Skeletal muscle cell (primary cell): ENCODE measurements at regions not wholly inside any gene's neighbourhood (a gene's known extent, or its start where the extent isn't known, plus 50 kb on each side); places are given as distances from the start of the nearest gene placed in this dataset.
"Not testable (repeated sequence)": the region's sequence is repeated elsewhere in the genome, so short reads cannot be mapped to it uniquely, and the experiment has no call there.

Source experiments
- DNase-seq: peaks from one replicate; pipeline ENCODE4 v3.0.0-alpha.2; 2010; ENCODE audit warnings: low read depth
- H3K4me3 ChIP-seq: 2 replicates; pipeline ENCODE4 v1.5.1; 2011; ENCODE audit warnings: low read depth, mild to moderate bottlenecking, control low read depth, low read length, moderate library complexity

DNA sequence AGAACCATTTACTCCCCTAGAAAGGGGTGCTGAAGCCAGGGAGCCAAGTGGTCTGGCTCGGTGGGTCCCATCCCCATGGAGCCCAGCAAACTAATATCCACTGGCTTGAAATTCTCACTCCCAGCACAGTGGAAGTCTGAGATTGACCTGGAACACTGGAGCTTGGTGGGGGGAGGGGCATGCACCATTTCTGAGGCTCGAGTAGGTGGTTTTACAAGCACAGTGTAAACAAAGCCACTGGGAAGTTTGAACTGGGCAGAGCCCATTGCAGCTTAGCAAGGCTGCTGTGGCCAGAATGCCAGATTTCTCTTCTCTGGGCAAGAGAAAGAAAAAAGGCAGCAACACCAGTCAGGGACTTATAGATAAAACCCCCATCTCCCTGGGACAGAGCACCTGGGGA lies 855.8 kb upstream of the CITED2 start:
- DNase-seq = no peak
- no peak overlapping the region for H3K4me3 ChIP-seq

DNA sequence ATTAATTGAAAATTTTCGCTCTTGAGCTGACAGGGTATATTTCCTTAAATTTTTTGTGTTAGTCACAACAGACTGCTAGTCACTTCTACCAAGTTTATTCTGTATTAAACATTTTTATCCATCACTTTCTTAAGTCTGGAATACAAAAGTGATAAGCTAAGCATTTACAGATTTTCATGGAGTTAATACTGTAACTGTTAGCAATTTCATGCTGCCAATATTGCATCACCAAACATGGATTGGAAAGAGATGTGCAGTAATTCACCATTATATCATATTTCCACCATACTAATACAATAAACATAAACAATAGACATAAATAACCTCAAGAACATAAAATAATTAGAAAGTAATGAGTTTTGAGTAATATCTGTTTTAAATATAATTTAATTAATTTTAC lies 854.0 kb upstream of the CITED2 start:
- no peak for DNase-seq
- H3K4me3 ChIP-seq = no peak overlapping the region

DNA sequence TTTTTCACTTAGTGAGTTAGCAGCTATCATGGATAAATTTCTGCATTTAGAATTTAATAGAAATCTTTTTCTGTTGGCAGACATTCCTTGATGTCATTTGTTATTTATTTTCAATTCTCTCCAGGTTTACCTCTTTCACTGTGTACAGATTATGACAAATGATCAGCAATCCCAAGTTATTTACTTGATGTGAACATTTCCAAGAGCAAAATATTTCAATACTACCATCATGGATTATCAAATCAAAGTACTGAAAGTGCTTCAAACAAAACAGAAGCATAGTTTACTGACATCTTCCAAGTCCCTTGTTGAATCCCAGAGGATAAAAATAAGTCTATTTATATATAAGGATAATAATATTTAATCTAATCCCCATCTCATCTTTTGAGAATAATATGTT lies 852.2 kb upstream of the CITED2 start:
- no peak for DNase-seq
- H3K4me3 ChIP-seq = no peak overlapping the region

DNA sequence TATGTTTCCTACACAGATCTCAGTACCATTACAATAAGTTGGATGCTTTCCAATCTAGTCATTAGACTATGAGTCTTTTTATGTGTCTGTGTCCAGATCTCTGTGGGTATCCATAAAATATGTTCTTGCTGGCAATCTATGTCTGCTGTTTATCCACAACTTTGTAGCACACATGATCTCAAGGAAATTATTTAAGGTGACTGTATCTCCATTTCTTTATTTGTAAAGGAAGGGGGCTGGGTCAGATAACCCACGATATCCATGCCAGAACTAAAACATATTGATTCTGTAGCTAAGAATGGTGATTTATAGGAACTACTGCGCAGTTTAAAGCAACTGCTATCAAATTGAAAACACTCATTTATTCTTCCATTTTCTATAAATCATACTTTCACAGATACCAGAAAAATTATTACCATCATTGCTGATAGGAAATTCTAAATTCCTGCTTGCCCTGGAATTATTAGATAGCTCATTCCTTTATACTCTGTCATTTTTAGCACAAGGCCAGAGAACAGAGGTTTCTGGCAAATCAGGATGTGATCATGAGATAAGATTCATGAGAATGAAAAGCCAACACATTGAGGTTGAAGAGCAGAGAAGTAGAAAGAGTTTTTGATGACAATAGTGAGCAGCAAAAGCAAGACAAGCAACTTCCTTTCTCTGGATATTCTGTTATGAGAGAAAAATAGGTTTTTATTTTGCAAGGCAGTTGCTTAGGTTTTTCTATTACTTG lies 851.4 kb upstream of the CITED2 start:
- peak; percentile 51 for DNase-seq
- no peak overlapping the region for H3K4me3 ChIP-seq

DNA sequence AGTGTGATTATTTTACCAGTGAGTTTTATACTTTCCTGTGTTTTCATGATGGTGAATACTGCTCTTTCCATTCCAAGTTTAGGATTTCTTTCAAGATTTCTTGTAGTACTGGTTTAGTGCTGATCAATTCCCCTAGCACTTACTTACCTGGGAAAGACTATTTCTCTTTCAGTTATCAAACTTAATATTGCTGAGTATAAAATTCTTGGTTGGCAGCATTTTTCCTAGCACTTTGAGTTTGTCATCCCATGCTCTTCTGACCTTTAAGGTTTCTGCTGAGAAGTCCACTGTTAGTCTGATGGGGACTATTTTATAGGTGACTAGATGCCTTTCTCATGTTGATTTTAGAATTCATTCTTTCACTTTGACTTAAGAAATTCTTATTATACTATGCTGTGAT lies 842.8 kb upstream of the CITED2 start:
- no peak overlapping the region for H3K4me3 ChIP-seq
- DNase-seq = no peak

DNA sequence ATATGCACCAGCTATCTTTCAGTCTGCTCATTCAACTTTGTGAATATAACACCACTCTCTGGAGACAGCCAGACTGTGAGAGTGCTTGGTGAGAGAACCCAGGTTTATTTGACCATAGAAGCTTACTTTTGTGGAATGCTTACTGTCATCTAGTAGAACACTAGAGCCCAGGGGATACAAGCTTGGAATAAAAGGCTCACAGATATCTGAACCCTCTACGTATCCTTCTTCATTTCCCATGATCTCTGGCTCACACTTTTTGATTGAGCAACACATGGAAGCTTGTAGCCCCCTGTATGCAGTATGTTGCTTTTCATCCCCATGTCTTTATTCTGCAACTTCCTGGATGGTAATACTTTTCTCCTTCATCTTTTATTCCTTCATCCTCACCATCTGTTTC lies 835.3 kb upstream of the CITED2 start:
- DNase-seq = no peak
- no peak overlapping the region for H3K4me3 ChIP-seq

DNA sequence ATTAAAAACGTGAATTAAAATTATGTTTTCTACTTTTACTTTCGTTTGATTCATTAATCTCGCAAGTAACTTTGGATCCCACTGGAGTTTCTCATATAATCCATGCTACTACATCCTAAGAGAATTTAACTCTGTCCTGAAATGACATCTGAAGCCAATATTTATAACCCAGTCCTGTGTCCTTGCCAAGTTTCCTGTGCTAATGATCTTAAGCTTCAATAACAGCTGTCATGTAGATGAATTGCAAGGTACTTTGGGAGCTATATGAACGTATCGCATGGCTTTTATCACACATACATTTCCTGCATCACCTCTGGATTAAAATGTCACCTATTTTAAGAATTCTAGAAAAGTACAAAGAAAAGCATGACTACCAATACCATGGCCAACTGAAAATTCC lies 833.8 kb upstream of the CITED2 start:
- DNase-seq = no peak
- H3K4me3 ChIP-seq = no peak overlapping the region

DNA sequence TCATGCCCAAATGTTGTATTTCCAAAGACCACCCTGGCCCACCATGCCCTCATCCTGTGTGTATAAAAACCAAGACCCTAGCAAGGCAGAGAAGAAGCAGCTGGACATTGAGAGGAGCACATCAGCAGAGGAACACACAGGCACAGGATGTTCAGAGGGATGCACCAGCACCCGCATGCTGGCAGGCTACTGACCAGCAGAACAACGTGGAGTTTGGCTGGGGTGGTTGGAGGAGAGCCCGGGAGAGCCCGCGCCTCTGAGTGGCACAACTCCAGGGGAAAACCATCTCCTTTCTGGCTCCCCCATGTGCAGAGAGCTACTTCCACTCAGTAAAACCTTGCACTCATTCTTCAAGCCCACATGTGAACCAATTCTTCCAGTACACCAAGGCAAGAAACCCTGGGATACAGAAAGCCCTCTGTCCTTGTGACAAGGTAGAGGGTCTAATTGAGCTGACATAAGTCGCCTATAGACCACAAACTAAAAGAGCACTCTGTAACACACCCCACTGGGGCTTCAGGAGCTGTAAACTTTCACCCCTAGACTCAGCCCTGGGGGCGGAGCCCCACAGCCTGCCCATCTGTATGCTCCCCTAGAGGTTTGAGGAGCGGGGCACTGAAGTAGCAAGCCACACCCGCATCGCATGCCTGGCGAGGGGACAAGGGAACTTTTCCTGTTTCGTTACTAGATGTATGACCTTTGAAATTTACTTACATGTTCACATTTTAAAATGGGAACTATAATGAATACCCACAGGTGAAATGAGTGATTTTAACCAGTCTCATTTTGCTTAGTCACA lies 831.5 kb upstream of the CITED2 start:
- H3K4me3 ChIP-seq = no peak overlapping the region
- DNase-seq = no peak

DNA sequence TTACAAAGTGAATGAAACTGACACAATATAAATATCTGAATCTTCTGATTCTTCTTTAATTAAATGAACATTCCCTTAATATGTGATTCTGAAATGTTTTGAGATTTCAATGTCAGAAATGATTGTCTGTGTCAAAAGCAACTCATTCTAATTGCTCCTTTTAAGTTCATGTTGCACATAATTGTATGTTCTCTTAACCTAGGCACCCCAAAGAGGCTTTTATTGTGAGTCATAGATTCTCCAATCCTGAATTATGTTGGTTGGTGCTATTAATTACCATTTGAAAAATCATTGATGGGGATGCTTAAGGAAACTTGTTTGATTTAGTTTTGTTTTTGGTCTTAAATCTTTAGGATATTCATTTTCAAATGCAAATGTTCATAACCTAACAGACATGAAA lies 829.7 kb upstream of the CITED2 start:
- H3K4me3 ChIP-seq = no peak overlapping the region
- no peak for DNase-seq

DNA sequence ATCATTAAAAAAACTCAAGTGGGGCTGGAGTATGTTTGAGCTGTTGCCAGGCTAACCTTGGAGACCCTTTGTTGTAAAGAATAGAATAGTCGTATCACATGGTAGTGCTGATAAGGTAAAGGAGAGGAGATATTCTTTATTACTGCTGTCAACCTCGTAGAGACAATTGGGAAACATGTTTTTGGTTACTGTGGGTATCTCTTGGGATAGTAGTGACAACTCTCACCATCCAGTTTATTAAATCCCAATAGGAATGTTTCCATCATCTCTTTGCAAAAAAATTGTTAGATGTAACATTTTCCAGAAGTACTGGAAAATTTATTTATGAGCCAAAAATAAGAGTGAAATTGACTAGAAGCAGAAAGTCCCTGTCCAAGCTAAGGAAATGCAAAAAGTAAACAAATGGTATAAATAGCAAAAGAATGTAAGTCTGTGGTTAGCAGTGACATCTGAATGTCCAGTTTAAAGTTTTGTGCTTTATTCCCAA lies 829.3 kb upstream of the CITED2 start:
- H3K4me3 ChIP-seq = no peak overlapping the region
- no peak for DNase-seq

DNA sequence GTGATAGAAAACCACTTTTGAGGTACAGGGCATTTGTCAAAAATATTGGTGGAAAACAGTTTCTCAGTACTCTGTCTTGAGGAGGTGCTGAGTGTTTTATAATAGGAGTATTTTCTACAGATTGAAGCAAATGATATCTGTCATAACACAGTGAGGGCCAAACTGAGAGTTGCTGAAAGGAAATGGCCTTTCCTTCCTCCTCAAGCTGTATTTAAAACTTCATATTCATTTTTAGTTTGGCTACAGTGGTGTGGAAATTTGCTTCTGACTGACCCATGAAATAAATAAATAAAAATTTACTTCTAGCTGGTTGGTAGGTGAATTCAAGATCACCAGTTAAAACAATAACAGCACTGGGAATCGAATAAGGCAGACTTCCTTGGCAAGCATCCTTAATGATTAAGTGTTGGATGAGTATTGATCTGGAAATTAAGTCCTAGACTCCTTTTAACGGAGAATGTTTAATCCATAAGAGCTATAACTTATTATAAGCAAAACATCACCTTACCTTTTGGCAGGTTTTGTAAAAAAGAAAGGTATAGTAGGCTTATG lies 828.6 kb upstream of the CITED2 start:
- DNase-seq = no peak

DNA sequence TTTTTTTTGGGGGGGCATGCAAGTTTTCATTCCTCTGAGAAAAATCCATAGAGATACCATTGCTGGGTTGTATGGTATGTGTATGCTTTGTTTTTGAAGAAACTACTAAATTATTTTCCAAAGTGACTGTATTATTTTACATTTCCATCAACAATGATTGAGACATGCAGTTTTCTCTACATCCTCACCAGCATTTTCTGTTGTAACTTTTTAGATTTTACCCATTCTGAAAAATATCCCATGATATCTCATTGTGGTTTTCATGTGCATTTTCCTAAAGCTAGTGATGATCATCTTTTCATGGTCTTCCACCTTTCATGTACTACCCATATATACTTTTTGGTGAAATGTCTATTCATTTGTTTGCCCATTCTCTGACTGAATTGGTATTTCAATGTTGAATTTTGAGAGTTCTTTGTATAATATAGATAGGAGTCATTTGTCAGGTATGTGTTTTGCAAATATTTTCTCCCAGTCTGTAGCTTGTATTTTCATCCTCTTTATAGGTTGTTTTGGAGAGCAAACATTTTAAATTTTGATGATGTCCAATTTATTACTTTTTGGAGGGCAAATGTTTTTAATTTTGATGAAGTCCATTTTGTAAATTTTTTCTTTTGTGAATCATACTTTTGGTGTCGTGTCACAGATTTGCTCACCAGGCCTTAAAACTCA lies 827.5 kb upstream of the CITED2 start:
- DNase-seq = no peak
- no peak overlapping the region for H3K4me3 ChIP-seq

More for the DNA sequence above, 828.6 kb upstream of the CITED2 start:
- H3K4me3 ChIP-seq = no peak overlapping the region

DNA sequence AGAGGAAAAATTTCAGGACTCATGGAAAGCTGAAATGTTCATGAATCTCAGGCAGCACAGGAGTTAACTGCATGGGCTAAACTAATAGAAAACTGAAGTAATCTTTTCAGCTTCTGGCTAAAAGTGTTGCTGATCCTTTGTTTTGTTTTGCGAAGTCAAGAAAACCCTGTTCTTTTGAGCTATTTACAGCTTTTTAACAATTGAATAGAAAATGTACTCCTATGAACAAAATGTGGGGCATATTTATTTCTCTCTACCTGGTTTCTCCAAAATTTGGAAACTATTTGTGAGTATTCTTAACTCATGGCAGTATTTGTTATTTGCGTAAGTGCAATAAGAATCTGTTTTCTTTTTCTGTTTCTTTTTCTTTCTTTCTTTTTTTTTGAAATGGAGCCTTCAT lies 818.8 kb upstream of the CITED2 start:
- H3K4me3 ChIP-seq = no peak overlapping the region
- no peak for DNase-seq

DNA sequence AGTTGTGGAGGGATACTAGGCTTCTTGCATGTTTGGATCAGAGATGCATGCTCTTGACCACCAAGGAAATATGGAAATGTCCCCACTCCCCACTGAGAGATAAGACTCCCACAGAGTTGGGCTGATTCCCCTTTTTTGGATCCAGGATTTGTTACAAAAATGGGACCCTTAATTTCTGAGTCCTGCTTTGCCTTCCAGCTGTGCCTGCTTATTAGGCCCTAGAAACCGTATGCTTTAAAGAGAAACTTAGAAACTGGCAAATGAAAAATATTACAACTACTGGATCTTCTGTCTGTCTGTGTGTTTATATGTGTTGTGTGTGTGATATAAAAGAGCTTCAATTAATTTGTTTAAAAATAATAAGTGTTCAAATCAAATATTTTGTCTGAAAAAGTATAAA lies 817.6 kb upstream of the CITED2 start:
- DNase-seq = no peak
- H3K4me3 ChIP-seq = no peak overlapping the region

DNA sequence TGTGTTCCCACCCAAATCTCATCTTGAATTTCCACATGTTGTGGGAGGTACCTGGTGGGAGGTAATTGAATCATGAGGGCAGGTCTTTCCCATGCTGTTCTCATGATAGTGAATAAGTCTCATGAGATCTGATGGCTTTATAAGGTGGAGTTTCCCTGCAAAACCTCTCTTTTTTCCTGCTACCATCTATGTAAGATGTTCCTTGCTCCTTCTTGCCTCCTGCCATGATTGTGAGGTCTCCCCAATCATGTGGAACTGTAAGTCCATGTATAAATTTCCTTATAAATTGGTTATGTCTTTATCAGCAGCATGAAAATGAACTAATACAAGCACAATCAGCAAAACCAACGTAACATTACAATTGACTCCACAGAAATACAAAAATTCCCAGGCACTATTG lies 814.8 kb upstream of the CITED2 start:
- not testable (repeated sequence) for DNase-seq, H3K4me3 ChIP-seq

DNA sequence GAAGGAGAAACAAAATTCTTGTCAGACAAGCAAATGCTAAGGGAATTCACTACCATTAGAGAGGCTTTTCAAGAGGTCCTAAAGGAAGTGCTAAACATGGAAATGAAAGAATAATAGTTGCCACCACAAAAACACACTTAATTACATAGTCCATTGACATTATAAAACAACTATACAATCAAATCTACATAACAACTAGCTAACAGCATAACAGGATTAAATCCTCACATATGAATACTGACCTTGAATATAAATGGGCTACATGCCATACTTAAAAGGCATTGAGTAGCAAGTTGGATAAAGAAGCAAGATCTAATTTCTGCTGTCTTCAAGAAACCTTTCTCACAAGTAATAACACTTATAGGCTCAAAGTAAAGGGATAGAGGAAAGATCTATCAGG lies 811.5 kb upstream of the CITED2 start:
- no peak overlapping the region for H3K4me3 ChIP-seq
- no peak for DNase-seq

DNA sequence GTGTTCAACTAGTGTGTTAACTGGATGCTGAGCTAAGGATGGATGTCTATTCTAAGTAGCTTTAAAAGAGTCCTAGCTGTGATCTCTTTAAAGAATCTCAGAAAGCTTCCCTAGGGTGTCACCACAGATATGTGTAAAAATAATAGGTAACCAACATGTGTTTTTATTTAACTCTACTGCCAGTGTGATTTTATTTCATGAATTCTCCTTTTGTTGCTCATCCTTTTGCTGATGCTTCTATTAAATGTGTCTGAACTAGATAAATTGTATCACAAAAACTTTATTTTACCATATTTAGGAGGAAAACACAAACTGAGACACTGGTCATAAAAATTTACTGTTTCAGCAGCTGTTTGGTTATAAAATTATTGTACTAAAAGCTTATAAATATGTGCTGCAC lies 809.4 kb upstream of the CITED2 start:
- H3K4me3 ChIP-seq = no peak overlapping the region
- DNase-seq = peak; percentile 15

DNA sequence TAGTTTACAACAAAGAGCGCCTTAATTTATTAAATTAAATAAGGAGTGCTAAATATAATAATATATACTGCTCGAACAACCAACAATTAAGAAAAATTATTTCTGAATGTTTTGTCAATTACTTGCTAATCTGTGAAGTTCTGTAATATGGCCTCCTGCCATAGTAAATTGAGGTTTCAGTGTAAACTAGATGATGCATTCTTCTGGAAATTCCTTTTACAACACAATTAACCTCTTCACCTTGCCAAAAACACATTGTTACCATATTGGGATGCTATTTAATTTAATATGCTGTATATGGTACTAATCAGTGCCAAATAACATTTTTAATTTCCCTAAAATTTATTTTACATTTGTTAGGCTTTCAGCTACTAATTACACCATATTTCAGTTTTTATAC lies 808.4 kb upstream of the CITED2 start:
- H3K4me3 ChIP-seq = no peak overlapping the region
- no peak for DNase-seq

DNA sequence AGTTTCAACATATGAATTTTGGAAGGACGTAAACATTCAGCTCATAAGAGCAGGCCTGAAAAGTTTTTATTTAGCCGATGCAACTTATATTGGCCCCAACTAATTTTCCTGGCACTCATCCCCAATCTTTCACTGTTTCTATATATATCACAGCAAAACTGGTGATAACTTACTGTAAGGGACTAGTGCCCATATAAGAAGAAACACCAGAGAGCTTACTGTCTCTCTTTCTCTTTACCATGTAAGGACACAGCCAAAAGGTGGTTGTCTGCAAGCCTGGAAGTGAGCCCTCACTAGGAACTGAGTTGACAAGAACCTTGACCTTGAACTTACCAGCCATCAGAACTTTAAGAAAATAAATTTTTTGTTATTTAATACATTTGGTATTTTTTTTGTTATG lies 807.4 kb upstream of the CITED2 start:
- DNase-seq = no peak
- no peak overlapping the region for H3K4me3 ChIP-seq

DNA sequence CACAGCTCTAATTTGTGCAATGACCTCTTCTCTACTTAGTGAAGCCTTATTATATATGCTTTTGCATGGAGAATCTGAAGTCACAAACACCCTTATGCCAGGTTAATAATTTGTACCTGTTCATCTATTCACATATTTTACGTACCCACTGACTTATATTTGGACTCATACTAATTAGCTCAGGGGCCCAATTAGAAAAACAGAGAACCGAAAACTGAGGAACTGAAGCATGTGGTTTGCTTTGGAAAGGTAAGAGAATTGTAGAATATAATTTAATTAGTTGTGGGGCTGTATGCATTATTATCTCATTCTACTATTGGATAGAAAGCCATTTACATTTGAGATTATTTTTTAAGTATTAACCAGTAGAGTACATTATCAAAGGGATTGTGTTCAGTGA lies 805.9 kb upstream of the CITED2 start:
- DNase-seq = no peak
- no peak overlapping the region for H3K4me3 ChIP-seq
